DOHH2 (cell line): ENCODE measurements at regions not wholly inside any gene's neighbourhood (a gene's known extent, or its start where the extent isn't known, plus 50 kb on each side); places are given as distances from the start of the nearest gene placed in this dataset.

ENCODE experiments used
- EZH2phosphoT487 ChIP-seq: fragments of 200-600 bp; sonication (generic); IDR thresholded peaks from 2 replicates; pipeline ENCODE4 v1.6.1; 2017; ENCODE audit warnings: borderline replicate concordance, mild to moderate bottlenecking, antibody characterized with exemption, low read length, moderate library complexity, mixed read lengths
- TF ChIP-seq, protein P1 (sequence below): fragments of 200-600 bp; sonication (generic); IDR thresholded peaks from one replicate; pipeline ENCODE4 v1.5.1; 2014; ENCODE audit warnings: antibody characterized with exemption, mild to moderate bottlenecking, low read depth, low read length; ENCODE audit not compliant: poor library complexity, severe bottlenecking

DNA sequence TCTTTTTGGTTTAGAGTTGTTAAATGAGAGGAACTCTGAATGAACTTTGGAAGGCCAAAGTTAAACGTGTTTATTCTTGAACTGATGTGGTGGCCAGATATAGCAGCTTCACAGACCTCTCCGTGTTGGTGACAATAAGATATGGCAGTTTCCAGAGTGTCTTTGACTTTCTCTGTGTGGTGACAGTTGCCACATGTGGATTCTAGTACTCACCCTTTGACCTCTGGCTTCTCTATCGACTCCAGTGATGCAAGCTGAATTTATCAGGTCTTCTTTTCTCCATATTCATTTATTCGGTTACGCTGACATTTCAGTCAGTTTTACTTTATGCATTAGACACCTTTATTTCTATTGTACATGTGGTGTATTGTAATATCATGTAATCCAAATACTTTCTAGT lies 1469.5 kb downstream of the SLITRK1 start:
- TF ChIP-seq, protein P1, sequence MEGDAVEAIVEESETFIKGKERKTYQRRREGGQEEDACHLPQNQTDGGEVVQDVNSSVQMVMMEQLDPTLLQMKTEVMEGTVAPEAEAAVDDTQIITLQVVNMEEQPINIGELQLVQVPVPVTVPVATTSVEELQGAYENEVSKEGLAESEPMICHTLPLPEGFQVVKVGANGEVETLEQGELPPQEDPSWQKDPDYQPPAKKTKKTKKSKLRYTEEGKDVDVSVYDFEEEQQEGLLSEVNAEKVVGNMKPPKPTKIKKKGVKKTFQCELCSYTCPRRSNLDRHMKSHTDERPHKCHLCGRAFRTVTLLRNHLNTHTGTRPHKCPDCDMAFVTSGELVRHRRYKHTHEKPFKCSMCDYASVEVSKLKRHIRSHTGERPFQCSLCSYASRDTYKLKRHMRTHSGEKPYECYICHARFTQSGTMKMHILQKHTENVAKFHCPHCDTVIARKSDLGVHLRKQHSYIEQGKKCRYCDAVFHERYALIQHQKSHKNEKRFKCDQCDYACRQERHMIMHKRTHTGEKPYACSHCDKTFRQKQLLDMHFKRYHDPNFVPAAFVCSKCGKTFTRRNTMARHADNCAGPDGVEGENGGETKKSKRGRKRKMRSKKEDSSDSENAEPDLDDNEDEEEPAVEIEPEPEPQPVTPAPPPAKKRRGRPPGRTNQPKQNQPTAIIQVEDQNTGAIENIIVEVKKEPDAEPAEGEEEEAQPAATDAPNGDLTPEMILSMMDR, result no peak
- no peak for TF ChIP-seq EZH2phosphoT487
